Left ventricle myocardium superior (tissue), 1 donor: ENCODE measurements at regions not wholly inside any gene's neighbourhood (a gene's known extent, or its start where the extent isn't known, plus 50 kb on each side); places are given as distances from the start of the nearest gene placed in this dataset.

ENCODE experiments used
- ATAC-seq: fragments of 200-7000 bp; cut with Tn5 transposase; one replicate; pipeline ENCODE4 v1.9.1; 2020; ENCODE audit warnings: mild to moderate bottlenecking, moderate library complexity
- DNase-seq: peaks from one replicate; pipeline ENCODE4 v3.0.0-alpha.2; 2020
- intact Hi-C: fragments of 100-400 bp; cut with micrococcal nuclease; formaldehyde crosslinking; loops from one replicate; pipeline ENCODE4 v1.11.0; 2022
- donor health status: DM: no; HTN: yes; CAD: no; lungs with severe emphysema.

GRCh38 chr17:6936370-6937028 is 59.4 kb upstream of the ALOX12 start:
- intact Hi-C loops: no loop called here
- no peak for DNase-seq
- peak; percentile 77 for ATAC-seq

GRCh38 chr17:6938637-6939036 is 57.2 kb upstream of the ALOX12 start:
- intact Hi-C loops: no loop called here
- no peak for ATAC-seq
- DNase-seq: no peak

DNA sequence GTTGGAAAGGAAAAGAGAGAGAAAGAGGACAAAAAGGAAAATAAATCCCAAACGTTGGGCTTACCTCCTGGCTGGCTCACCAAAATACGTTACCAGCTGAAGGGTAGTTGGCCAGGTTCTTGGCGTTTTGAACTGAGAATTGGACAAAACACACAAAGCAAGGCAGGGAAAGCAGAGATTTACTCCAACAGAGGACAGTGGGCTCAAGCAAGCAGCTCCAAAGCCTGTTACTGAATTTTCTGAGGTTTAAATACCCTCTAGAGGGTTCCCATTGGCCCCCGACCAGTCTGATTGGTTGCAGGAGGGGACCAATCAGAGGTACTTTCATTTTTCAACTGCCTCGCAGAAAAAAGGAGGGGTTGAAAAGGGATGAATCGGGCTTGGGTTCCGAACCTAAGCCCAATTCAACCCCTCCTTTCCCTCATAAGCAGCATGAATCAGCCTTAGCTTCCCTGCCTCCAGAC is 55.6 kb upstream of the ALOX12 start:
- intact Hi-C loops: no loop called here
- ATAC-seq (peak; percentile 55), DNase-seq (no peak)

DNA sequence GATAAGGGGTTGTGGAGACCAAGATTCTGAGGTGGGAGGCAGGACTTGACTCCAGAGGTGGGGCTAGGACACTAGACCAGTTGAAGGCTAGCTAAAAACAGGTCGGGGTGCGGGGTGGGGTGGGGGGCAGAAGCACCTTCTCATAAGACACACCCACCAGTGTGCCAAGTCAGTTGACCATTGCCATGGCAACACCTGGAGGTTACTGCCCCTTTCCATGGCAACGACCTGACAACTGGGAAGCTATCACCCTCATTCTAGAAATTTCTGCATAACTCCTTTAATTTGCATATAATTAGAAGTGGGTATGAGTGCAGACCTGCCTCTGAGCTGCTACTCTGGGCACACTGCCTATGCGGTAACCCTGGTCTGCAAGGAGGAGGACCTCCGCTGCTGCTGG is 53.9 kb upstream of the ALOX12 start:
- ATAC-seq (no peak), DNase-seq (no peak)
- intact Hi-C loops: no loop called here

DNA sequence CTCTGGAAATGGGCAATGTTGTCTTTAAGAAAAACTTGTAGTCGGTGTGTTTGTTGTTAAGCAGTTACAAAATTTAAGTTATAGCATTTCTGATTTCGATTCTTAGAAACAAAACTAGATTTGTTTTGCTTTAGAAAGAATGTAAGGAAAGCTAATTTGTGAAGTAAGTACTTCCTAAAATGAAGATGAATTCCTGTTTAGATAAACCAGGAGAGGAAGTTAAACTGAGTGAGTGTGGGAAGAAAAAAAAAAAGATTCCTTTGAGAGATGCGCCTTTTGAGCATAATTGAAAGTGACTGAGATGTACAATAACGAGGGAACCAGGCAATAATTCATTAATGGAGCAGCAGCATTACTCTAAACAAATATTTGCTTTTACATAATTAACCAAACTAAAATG is 52.4 kb upstream of the ALOX12 start:
- intact Hi-C loops: no loop called here
- ATAC-seq (no peak), DNase-seq (no peak)
